H9 (cell line): ENCODE measurements at regions not wholly inside any gene's neighbourhood (a gene's known extent, or its start where the extent isn't known, plus 50 kb on each side); places are given as distances from the start of the nearest gene placed in this dataset.

Experiments used
- DNase-seq: peaks from one replicate; pipeline ENCODE4 v3.0.0-alpha.2; 2017
- H2AFZ ChIP-seq: one replicate; pipeline ENCODE4 v1.6.1; 2013; ENCODE audit warnings: mild to moderate bottlenecking, low read length, control low read depth, moderate library complexity
- H2AK5ac ChIP-seq: 2 replicates; pipeline ENCODE4 v1.6.1; 2013; ENCODE audit warnings: low read length, control low read depth, mixed read lengths; ENCODE audit not compliant: insufficient read length
- H2BK120ac ChIP-seq: one replicate; pipeline ENCODE4 v1.6.1; 2013; ENCODE audit warnings: low read depth, mild to moderate bottlenecking, low read length, control low read depth, inconsistent platforms; ENCODE audit not compliant: poor library complexity, severe bottlenecking
- H2BK12ac ChIP-seq: 2 replicates; pipeline ENCODE4 v1.6.1; 2013; ENCODE audit warnings: low read length, control low read depth, mixed read lengths, low read depth; ENCODE audit not compliant: insufficient read length
- H2BK15ac ChIP-seq: 2 replicates; pipeline ENCODE4 v1.6.1; 2013; ENCODE audit warnings: low read depth, low read length, control low read depth
- H2BK20ac ChIP-seq: one replicate; pipeline ENCODE4 v1.6.1; 2013; ENCODE audit warnings: low read depth, mild to moderate bottlenecking, low read length, control low read depth, inconsistent platforms; ENCODE audit not compliant: poor library complexity, severe bottlenecking
- H2BK5ac ChIP-seq: 2 replicates; pipeline ENCODE4 v1.6.1; 2013; ENCODE audit warnings: low read length, control low read depth, mixed read lengths; ENCODE audit not compliant: insufficient read length
- H3K14ac ChIP-seq: 2 replicates; pipeline ENCODE4 v1.6.1; 2013; ENCODE audit warnings: low read length, control low read depth; ENCODE audit not compliant: insufficient read depth
- H3K18ac ChIP-seq: 2 replicates; pipeline ENCODE4 v1.6.1; 2013; ENCODE audit warnings: low read depth, mild to moderate bottlenecking, mixed read lengths, low read length, control low read depth; ENCODE audit not compliant: insufficient read length
- H3K23ac ChIP-seq: 2 replicates; pipeline ENCODE4 v1.6.1; 2013; ENCODE audit warnings: low read length, control low read depth, mixed read lengths, low read depth; ENCODE audit not compliant: insufficient read length
- H3K23me2 ChIP-seq: 2 replicates; pipeline ENCODE4 v1.6.1; 2013; ENCODE audit warnings: low read depth, mild to moderate bottlenecking, mixed read lengths, low read length, control low read depth; ENCODE audit not compliant: insufficient read length, poor library complexity, severe bottlenecking
- H3K27ac ChIP-seq: 2 replicates; pipeline ENCODE4 v1.5.1; 2013; ENCODE audit warnings: low read length, control low read depth, mixed read lengths, low read depth; ENCODE audit not compliant: insufficient read length
- H3K27me3 ChIP-seq: 2 replicates; pipeline ENCODE4 v1.6.1; 2013; ENCODE audit warnings: low read length, control low read depth, inconsistent platforms; ENCODE audit not compliant: insufficient read depth
- H3K4ac ChIP-seq: 2 replicates; pipeline ENCODE4 v1.6.1; 2013; ENCODE audit warnings: low read depth, mild to moderate bottlenecking, control low read depth, inconsistent platforms, low read length, moderate library complexity
- H3K4me1 ChIP-seq: 2 replicates; pipeline ENCODE4 v1.6.1; 2013; ENCODE audit warnings: low read length, control low read depth, inconsistent platforms; ENCODE audit not compliant: insufficient read depth
- H3K4me2 ChIP-seq: 2 replicates; pipeline ENCODE4 v1.6.1; 2013; ENCODE audit warnings: low read length, control low read depth, mixed read lengths; ENCODE audit not compliant: insufficient read length, insufficient read depth
- H3K56ac ChIP-seq: 2 replicates; pipeline ENCODE4 v1.6.1; 2013; ENCODE audit warnings: low read depth, mild to moderate bottlenecking, mixed read lengths, low read length, control low read depth; ENCODE audit not compliant: insufficient read length
- H3K79me1 ChIP-seq: 2 replicates; pipeline ENCODE4 v1.6.1; 2013; ENCODE audit warnings: low read depth, mild to moderate bottlenecking, moderate library complexity, low read length, control low read depth, inconsistent platforms; ENCODE audit not compliant: insufficient read depth, poor library complexity, severe bottlenecking
- H3K79me2 ChIP-seq: 2 replicates; pipeline ENCODE4 v1.6.1; 2013; ENCODE audit warnings: low read length, control low read depth, inconsistent platforms; ENCODE audit not compliant: insufficient read depth
- H3K9ac ChIP-seq: 2 replicates; pipeline ENCODE4 v1.6.1; 2013; ENCODE audit warnings: low read length, control low read depth, mixed read lengths; ENCODE audit not compliant: insufficient read length; ENCODE audit errors: extremely low read depth
- H3K9me3 ChIP-seq: one replicate; pipeline ENCODE4 v1.6.1; 2013; ENCODE audit warnings: low read depth, low read length, inconsistent platforms; ENCODE audit not compliant: control insufficient read depth
- H3T11ph ChIP-seq: one replicate; pipeline ENCODE4 v1.6.1; 2013; ENCODE audit warnings: mild to moderate bottlenecking, low read length, control low read depth, inconsistent platforms
- H4K20me1 ChIP-seq: one replicate; pipeline ENCODE4 v1.6.1; 2013; ENCODE audit not compliant: control insufficient read depth, insufficient read length, insufficient read depth
- H4K5ac ChIP-seq: 2 replicates; pipeline ENCODE4 v1.6.1; 2013; ENCODE audit warnings: low read depth, mild to moderate bottlenecking, mixed read lengths, low read length, control low read depth; ENCODE audit not compliant: insufficient read length
- H4K8ac ChIP-seq: replicated peaks from 2 replicates; pipeline ENCODE4 v1.6.1; 2013; ENCODE audit warnings: low read length, control low read depth, mixed read lengths, low read depth; ENCODE audit not compliant: insufficient read length
- H4K91ac ChIP-seq: 2 replicates; pipeline ENCODE4 v1.6.1; 2013; ENCODE audit warnings: low read depth, mild to moderate bottlenecking, moderate library complexity, mixed read lengths, low read length, control low read depth; ENCODE audit not compliant: insufficient read length
- H3K27ac Mint-ChIP-seq, 3 experiments: 2 replicates in 2 of 3; 3 replicates in 1 of 3; pipeline ENCODE4 v1.8.0; 2020 to 2021; ENCODE audit warnings: mixed read lengths in 3 of 3, mild to moderate bottlenecking in 1 of 3, moderate library complexity in 1 of 3
- H3K27me3 Mint-ChIP-seq: 2 replicates; pipeline ENCODE4 v1.8.0; 2021; ENCODE audit warnings: low read depth, mild to moderate bottlenecking, moderate library complexity, mixed read lengths
- H3K36me3 Mint-ChIP-seq, 3 experiments: 2 replicates in 2 of 3; 3 replicates in 1 of 3; pipeline ENCODE4 v1.8.0; 2020 to 2021; ENCODE audit warnings: low read depth in 3 of 3, mixed read lengths in 3 of 3; ENCODE audit not compliant: insufficient read depth in 1 of 3
- H3K4me1 Mint-ChIP-seq, 2 experiments: 2 replicates each; pipeline ENCODE4 v1.8.0; 2020; ENCODE audit warnings: mixed read lengths in 2 of 2
- H3K4me3 Mint-ChIP-seq, 2 experiments: 2 replicates in 1 of 2; 3 replicates in 1 of 2; pipeline ENCODE4 v1.8.0; 2020 to 2021; ENCODE audit warnings: mild to moderate bottlenecking in 2 of 2, mixed read lengths in 2 of 2, moderate library complexity in 1 of 2
- H3K9me3 Mint-ChIP-seq, 2 experiments: 2 replicates in 1 of 2; 3 replicates in 1 of 2; pipeline ENCODE4 v1.8.0; 2020; ENCODE audit warnings: mild to moderate bottlenecking in 2 of 2, mixed read lengths in 2 of 2, moderate library complexity in 1 of 2
- CTCF ChIP-seq: fragments of 200-600 bp; sonication (generic); conservative IDR thresholded peaks from 3 replicates; pipeline ENCODE4 v1.8.0; 2021; ENCODE audit warnings: antibody characterized with exemption, mild to moderate bottlenecking
- whole genome bisulfite sequencing: extraction: QIAGEN DNeasy Blood & Tissue Kit; methylation state at CpG from one replicate; pipeline ENCODE4 v1.1.7; 2013; ENCODE audit warnings: missing lambda C conversion rate, low lambda C conversion rate, mixed read lengths; ENCODE audit not compliant: insufficient read length; ENCODE audit errors: extremely low coverage; 5-methylcytosine and 5-hydroxymethylcytosine counted together

- DNase-seq = no peak
- H3K14ac ChIP-seq = peak overlapping the region; percentile 18; the same call in 1 of the 2 replicates
- H3K9me3 ChIP-seq = peaks cover 9% of the 10 kb centered on the region
- H2BK5ac ChIP-seq = no peak overlapping the region
- no peak overlapping the region for H3K4ac ChIP-seq
- no peaks in the 10 kb centered on the region for H4K20me1 ChIP-seq
- no peak overlapping the region for H4K8ac ChIP-seq
- no peak overlapping the region for H3K4me2 ChIP-seq
- no peak for TF ChIP-seq CTCF
- no peak overlapping the region for H2BK12ac ChIP-seq
- H3K27me3 Mint-ChIP-seq = peaks cover 5% of the 10 kb centered on the region
- no peak overlapping the region for H3K23ac ChIP-seq
- no peak overlapping the region for H2BK15ac ChIP-seq
- no peak overlapping the region for H4K5ac ChIP-seq
- no peak overlapping the region for H3K18ac ChIP-seq
- no peak overlapping the region for H3K4me3 Mint-ChIP-seq
- WGBS = no CpG with 5 or more reads among the region's 12 CpGs
- H3K9me3 Mint-ChIP-seq = peaks cover 22 to 24% of the 10 kb centered on the region in 2 experiments
- H3K4me1 ChIP-seq = no peaks in the 10 kb centered on the region
- peaks cover 3 to 11% of the 10 kb centered on the region in 2 experiments for H3K4me1 Mint-ChIP-seq
- no peak overlapping the region for H3T11ph ChIP-seq
- no peak overlapping the region for H2BK120ac ChIP-seq
- no peak overlapping the region for H2AFZ ChIP-seq
- no peak overlapping the region for H3K56ac ChIP-seq
- H3K79me1 ChIP-seq = no peaks in the 10 kb centered on the region
- H3K23me2 ChIP-seq = no peaks in the 10 kb centered on the region
- H3K36me3 Mint-ChIP-seq = peaks cover 3 to 17% (median 5%) of the 10 kb centered on the region in 3 experiments
- H3K27me3 ChIP-seq = no peaks in the 10 kb centered on the region
- H3K27ac Mint-ChIP-seq = peak overlapping the region in 1 of 3 experiments; percentile 77; a peak in 1 of 7 replicates
- no peaks in the 10 kb centered on the region for H3K79me2 ChIP-seq
- H3K27ac ChIP-seq = no peak overlapping the region
- no peak overlapping the region for H4K91ac ChIP-seq
- H3K9ac ChIP-seq = no peak overlapping the region
- H2BK20ac ChIP-seq = no peak overlapping the region
- H2AK5ac ChIP-seq = no peak overlapping the region
These were observed 87.8 kb upstream of the PPP1R26 start for GRCh38 chr9:135391759-135392158.
